ENCODE measurements at regions not wholly inside any gene's neighbourhood (a gene's known extent, or its start where the extent isn't known, plus 50 kb on each side); places are given as distances from the start of the nearest gene placed in this dataset.

DNA sequence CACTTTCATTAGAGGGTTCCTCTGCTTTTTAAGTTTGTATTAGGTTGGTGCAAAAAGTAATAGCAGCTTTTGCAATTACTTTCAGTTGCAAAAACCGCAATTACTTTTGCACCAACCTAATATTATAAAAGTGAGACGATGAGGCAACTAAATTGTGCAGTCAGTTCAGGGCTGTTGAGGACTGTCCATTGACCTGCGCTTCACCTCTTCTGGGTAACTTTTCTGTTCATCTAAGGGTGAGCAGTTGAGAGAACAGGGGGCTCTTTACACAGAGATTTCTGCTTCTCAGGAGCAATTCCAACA lies 191.3 kb downstream of the AACS start:
- intact Hi-C loops (cut with micrococcal nuclease): no loop called here
- DNase-seq: no peak
- ATAC-seq: no peak

- intact Hi-C loops (cut with micrococcal nuclease): no loop called here
- ATAC-seq (no peak), DNase-seq (no peak)
Observed at GRCh38 chr12:125259178-125259867, 194.1 kb downstream of the AACS start.

DNA sequence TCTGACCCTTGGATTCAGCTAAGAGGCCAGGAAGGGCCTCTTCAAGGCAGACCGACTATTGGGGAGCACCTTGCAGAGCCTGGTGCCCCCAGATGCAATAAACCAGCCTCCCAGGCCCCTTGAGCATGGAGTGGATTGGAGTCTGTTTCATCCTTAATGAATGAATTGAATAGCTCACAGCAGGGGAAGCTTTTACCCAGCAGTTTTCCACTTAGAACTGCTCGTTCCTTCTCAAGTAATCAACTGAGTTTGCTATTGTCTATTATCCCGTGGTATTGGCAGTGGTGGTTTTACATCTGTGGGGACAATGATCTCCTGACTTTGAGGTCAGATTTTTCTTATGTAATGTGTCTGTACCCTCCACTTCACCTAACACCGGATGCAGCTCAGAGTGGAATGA lies 197.6 kb downstream of the AACS start:
- DNase-seq (no peak), ATAC-seq (no peak)
- intact Hi-C loops (cut with micrococcal nuclease): no loop called here

- DNase-seq (no peak), ATAC-seq (no peak)
- intact Hi-C loops (cut with micrococcal nuclease): no loop called here
Observed at GRCh38 chr12:125263385-125263784, 198.2 kb downstream of the AACS start.

GRCh38 chr12:125267114-125267513 lies 201.9 kb downstream of the AACS start:
- intact Hi-C loops (cut with micrococcal nuclease): no loop called here
- DNase-seq: no peak
- no peak for ATAC-seq

- ATAC-seq (no peak), DNase-seq (no peak)
- intact Hi-C loops (cut with micrococcal nuclease): no loop called here
Observed at GRCh38 chr12:125269276-125269675, 204.0 kb downstream of the AACS start.

DNA sequence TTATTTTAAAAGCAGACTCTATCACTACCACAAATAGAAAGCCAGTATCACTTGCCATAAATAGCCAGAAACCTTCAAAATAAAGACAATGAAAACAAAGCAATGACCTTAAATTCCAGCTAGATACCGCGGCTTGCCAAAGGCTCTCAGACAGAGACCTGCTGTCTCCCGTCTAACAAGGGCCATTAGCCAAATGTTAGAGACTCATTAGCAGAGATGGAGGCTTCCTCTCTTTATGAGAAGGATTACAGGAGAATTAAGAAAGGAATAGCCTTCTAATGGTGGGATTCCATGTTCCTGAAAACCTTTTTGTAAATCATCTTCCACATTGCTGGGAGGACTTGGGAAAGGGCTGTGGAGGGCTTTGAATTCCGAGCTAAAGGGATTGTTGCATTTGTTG lies 206.7 kb downstream of the AACS start:
- ATAC-seq (no peak), DNase-seq (no peak)
- intact Hi-C loops (cut with micrococcal nuclease): no loop called here

DNA sequence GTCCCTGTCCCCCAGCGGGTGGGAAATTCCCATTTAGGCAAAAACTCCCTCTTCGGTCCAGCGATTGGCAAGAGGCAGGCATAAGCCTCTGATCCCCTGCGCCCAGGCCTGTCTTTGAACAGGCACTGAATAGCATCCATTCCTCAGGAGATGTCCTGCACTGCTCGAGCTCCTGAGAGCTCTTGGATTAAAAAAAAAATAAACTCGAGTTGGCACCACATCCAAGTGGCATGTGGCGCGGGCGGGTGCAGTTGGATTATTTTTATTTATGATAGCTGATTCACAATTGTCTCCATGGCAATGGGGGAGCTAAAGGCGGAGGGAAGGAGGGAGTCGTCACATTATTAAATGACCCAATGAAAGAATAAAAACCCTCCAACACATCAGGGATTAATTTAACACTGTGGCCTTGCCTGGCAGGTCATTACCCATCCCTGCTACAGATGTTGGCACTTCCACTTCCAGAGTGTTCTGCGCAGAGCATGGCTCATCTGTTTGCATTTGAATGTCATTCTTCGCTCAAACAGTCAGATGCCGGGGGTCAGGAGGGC lies 207.2 kb downstream of the AACS start:
- intact Hi-C loops (cut with micrococcal nuclease): no loop called here
- ATAC-seq (no peak), DNase-seq (no peak)

DNA sequence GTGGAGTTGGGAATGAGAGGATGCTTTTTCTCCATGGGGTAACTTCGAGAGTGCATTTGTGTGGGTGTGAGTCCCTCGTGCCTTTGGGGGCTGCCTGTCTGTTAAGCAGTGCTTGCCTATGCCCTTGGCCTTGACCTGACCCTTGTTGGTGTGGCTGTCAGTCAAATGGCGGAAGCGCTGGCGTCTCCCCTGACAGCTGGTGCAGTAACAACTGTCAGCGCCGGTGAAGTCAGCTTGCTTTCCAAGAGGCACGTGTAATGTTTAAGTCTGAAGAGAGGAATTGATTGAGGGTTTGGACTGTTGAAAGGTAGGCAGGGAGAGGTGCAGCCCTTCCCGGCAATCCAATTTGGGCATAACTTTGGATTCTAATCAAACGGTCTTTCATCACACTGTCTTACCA lies 211.3 kb downstream of the AACS start:
- intact Hi-C loops (cut with micrococcal nuclease): no loop called here
- ATAC-seq: no peak
- DNase-seq: no peak

DNA sequence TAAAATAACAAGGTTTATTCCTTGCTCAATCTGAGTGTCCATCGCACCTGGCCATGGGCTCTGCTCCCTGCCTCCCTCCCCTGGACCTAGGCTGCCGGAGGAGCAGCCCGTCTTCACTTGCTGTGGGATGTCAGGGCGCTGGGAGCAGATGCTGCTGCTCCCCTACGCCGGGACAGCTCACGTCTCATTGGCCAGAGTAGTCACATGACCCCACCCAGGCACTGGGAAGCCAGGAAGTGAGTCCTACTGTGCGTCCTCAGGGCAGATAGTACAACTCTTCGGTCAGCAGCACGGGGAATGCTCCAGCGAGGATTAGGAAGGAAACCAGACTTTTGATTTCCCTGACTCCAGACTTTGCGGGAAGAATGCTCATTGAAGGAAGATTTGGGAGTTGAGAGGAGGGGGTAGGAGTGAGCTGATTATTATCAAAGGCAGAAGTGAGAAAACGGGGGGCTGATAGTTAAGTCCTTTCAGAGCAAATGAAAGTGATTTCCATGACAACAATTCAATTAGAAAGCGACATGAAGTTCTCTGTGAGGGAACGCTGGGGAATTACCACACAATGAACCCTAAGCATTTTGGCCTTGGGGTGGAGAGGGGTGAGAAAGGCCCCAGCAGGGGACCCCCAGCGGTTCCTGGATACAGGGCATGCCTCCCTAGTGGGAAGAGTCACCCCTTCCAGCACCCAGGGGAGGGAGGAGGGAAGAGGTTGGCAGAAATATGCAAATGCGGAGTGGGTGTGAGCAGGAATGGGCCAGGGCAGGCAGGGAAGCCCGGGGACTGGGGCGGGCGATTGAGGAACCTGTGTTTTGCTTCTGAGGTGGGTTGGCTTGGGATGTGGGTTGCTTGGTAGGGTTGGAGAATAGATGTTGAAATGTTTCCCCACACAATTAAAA lies 215.5 kb downstream of the AACS start:
- intact Hi-C loops (cut with micrococcal nuclease): no loop called here
- ATAC-seq (no peak), DNase-seq (no peak)

- intact Hi-C loops (cut with micrococcal nuclease): no loop called here
- no peak for ATAC-seq
- no peak for DNase-seq
Observed at GRCh38 chr12:125282921-125283320, 217.7 kb downstream of the AACS start.

- ATAC-seq (no peak), DNase-seq (no peak)
- intact Hi-C loops (cut with micrococcal nuclease): no loop called here
Observed at GRCh38 chr12:125283521-125283920, 218.3 kb downstream of the AACS start.

- no peak for ATAC-seq
- intact Hi-C loops (cut with micrococcal nuclease): no loop called here
- no peak for DNase-seq
Observed at GRCh38 chr12:125284087-125284486, 218.9 kb downstream of the AACS start.

DNA sequence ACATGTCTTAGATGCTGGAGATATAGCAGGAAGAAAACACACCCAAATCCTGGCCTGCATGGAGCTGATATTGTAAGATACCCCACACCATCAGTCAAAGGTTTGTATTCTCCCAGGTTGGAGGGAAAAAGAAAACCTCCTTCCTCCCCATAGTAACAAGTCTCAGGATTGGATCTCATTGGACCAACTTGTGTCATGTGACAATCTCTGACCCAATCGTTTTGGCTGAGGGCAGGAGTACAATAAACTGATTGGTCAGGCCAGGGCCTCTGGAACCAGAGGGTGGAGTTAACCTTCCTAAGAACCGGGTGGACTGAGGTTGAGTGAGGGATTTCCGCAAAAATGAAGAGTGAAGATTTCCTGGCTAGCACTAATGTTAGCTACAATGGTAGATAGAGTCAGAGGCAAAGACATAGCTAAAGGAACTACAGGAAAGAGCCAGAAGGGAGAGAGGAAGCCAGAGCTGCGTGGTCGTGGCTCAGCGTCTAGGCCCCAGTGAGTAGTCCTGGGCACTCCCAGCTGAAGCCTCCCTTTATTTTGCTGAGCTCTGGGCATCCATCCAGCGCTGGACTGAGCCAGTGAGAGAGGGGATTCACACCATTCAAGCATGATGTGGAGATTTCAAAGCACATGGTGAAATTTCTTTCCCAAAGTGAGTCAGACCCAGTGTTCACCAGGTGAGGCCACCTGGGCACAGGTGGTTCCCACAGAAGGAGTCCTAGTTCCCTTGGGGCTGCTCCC lies 219.9 kb downstream of the AACS start:
- no peak for DNase-seq
- no peak for ATAC-seq
- intact Hi-C loops (cut with micrococcal nuclease): no loop called here

DNA sequence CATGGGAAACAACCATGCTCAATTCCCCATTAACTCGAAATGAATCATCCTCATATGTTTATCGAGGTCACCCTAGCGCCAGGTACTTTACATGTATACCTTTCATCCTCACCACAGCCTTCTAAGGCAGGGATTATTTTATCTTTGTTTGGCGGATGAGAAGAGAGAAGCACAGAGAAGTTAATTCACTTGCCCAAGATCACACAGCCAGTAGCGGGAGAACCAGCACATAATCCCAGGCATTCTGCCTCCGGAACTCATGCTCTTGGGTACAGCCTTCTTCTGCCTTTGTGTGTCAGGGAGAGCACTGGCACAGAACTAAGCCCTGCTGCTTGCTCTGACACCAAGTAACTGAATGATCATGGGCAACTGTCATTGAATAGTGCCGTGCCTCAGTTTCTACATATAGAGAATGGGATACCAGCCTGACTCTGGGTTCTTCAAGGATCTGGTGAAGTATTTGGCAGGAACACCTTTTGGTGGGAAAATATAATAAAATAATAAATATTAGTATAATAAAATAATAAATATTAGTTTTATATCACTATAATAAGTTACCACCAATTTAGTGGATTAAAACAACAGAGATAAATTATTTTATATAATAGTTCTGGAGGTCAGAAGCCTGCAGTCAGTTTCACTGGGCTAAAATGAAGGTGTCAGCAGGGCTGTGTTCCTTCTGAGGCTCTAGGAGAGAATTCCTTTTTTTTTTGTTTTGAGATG lies 220.9 kb downstream of the AACS start:
- ATAC-seq (no peak), DNase-seq (no peak)
- intact Hi-C loops (cut with micrococcal nuclease): no loop called here

GRCh38 chr12:125287155-125287847 lies 222.1 kb downstream of the AACS start:
- DNase-seq (no peak), ATAC-seq (no peak)
- intact Hi-C loops (cut with micrococcal nuclease): no loop called here

DNA sequence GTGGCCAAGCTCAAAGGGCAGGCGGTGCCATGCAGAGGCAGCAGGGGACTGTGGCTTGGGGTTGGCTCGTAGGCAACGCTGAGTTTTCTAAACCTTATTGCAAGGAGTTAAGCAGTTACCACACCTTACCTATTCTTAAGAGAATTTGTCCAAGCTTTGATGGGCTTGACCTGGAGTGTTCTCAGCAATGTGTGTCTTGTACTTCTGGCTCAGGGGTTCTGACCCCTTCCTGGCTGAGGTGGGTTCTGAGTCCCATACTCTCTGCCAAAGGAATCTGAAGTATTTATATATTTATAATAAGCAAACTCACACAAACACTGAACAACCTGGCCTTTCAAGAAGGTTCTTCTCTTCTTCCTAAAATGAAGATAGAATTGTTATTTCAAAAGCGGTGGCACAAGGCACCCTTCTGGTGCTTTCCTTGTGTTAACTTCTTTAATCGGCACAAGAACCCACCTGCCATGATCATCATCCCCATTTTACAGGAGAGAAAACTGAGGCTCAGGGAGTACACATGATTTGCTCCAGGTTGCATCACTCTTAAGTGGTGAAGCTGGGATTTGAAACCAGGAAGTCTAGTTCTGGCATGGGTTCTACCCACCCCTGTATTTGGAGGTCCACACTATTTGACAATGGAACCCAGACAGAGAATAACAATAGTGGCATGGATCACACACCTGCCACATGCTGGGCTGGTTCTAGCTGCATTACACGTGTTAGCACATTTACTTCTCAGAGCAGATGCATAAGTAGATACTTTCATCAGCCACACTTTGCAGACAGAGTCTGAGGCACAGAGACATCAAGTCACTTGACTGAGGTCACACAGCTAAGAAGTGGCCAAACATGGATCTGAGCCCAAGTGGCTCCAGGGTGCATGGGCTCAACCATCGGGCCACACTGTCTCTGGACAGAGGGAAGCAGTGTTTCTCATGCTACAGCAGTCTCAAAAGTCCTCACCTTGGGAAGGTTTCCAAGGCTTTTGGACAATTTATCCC lies 224.0 kb downstream of the AACS start:
- DNase-seq (no peak), ATAC-seq (no peak)
- intact Hi-C loops (cut with micrococcal nuclease): no loop called here

DNA sequence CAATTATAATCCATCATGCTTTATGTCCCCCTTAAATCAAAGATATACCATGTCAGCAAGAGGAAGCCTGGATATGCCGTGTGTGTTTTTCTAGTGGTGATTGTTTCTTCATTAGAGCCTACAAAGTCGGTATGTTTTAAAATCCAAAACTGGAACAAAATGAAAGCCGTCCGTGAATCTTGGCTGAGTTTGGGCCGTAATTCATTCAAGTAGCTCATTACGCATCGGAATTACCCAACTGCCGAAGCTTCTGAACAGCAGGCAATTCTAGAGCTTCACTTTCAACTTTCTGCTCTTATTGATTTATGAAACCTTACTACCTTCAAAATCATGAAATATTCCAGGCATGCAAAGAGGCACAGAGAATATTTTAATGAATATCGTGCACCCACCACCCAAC lies 224.7 kb downstream of the AACS start:
- ATAC-seq: no peak
- DNase-seq: no peak

More for the DNA sequence above, 224.7 kb downstream of the AACS start:
- intact Hi-C loops (cut with micrococcal nuclease): no loop called here
